NCI-H82 (cell line): ENCODE measurements at regions not wholly inside any gene's neighbourhood (a gene's known extent, or its start where the extent isn't known, plus 50 kb on each side); places are given as distances from the start of the nearest gene placed in this dataset.

Experiments used
- DNase-seq: peaks from one replicate; lab custom pipeline; 2025; lab: John Stamatoyannopoulos, UW

DNA sequence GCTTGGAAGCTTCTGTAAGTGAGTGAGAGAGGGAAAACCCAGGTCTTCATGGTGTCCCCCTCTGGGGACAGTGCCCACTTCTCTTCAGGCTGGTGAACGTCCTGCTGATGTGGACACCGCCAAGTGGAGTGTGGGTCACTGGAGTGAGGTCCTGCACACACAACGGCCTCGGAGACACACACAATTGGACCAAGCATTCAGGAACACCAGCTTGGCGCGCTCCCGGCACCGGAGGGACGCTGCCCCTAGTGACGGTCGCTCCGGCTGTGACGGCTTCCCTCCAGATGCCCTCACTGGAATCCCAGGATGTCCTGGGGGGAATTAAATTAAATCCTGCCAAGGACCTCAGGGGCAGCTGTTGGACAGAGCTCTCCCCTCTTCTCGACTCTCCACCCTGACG, 123.1 kb downstream of the ZNF664 start:
- DNase-seq, result no peak

GRCh38 chr12:124096869-124097434, 123.9 kb downstream of the ZNF664 start:
- no peak for DNase-seq

DNA sequence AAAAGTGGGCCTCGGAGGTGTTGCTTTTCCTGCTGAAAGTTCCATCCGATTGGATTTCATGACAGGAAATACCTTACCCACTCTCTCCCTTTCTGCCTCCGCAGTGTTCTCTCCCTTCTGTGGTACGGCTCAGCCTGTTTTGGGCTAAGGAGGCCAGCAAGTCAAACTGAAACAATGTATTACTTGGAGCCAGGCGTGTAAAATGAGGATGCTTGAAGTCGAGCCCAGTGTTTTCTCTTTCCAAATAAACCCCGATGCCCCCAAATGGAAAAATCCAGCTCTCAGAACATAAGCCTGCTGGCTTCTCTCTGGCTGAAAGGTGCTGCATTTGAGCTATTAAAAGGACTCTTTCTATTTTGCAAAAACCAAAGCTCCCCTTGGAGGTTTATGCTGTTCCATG, 124.7 kb downstream of the ZNF664 start:
- DNase-seq, result no peak

GRCh38 chr12:124098101-124098757, 125.2 kb downstream of the ZNF664 start:
- peak; percentile 91 for DNase-seq

- DNase-seq, result no peak
Observed at GRCh38 chr12:124098887-124099286, 125.9 kb downstream of the ZNF664 start.

DNA sequence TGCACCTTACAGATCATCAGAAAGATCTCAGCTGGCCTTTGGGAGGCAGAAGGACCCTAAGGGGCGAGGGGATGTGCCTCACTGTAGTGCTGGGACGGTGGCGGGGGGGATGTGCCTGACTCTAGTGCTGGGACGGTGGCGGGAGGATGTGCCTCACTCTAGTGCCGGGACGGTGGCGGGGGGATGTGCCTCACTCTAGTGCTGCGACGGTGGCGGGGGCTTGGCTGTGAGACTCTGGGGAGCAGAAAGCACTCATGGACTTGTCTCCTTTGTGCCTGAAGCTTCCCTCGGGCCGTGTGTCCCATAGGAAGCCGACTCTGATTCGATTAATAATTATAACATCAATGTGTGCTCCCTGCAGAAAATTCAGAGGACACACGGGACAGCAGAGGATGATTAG, 126.6 kb downstream of the ZNF664 start:
- no peak for DNase-seq

DNA sequence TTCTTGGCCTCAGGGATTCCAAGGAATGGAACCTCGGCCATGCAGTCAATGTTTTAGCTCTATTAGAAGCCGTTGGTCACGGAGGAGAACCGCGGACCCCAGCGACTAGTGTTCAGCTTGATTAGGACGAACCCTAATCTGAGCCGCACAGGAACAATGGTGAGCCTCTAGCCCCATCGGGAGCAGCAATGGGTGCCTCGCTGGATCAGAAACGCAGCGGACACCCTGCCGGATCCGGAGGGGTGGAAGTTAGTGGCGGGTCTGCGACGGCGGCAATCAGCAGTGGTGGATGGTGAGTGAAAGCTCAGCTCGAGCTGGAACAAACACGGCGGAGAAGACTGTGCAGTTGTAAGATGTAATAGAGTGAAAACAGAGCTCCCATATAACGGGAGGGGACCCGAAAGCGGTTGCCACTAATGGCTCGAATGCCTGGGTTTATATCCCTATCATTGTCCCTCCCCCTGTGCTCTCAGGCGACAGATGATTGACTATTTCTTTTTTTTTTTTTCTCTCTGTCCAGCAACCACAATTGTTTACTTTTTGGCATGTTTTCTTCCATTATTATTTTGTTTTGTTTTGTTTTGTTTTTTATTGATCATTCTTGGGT, 127.7 kb downstream of the ZNF664 start:
- DNase-seq, result no peak

- DNase-seq, result no peak
Observed at GRCh38 chr12:124105546-124105945, 132.5 kb downstream of the ZNF664 start.

DNA sequence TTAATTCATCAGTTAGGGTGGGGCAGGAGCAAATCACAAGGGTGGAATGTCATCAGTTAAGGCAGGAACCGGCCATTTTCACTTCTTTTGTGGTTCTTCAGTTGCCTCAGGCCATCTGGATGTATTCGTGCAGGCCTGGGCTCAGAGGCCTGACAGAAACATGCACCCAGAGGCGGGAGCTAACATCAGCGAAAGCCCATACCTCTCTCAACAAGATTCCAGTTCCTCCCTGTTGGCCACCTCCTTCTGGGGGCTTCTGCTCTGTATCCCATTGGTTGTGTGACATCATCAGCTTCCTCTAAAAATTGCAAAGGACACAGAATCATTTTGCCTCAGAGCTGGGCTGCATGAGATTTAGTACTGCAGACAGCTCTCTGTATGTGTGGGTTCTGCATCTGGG, 134.3 kb downstream of the ZNF664 start:
- DNase-seq, result no peak

DNA sequence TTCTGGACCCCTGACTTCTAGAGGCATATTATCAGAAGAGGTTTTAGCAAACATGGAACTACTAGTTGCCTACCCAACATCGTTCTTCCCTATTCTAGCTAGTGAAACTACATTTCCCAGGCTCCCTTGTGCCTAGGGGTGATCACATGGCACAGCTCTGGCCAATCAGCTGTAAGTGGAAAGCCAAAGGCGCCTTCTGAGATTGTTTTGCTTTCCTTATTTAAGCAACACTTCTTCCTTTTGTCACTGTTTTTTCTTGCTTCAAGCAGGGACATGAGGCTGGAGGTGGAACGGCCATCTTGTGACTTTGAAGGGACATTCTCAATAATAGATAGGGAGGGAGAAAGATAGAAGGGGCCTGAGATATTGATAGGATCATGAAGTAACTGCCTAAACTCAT, 136.7 kb downstream of the ZNF664 start:
- peak; percentile 71 for DNase-seq

DNA sequence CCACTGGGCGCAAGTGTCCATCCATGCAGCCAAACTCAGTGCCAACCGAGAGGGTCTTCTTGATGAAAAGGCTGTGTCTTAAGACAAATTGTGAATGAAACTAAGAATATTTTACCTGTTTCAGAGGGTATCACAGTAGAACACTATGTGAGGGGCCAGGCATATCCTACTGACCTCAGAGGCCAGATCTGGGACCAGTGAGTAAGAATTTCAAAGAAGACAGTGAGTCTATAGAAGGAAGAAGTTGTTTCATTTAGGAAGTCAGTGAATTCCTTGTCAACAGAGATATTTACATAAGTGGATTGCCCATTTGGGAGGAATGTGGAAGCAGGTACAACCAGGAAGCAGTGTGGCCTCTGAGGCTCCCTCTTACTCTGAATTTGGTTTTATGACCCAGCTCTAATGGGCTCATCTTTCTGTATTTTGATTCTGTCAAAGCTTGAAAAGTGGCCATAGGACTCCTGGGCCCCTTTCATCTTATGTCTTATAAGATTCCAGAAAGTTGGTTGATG, 137.4 kb downstream of the ZNF664 start:
- no peak for DNase-seq

GRCh38 chr12:124111006-124111405, 138.0 kb downstream of the ZNF664 start:
- DNase-seq, result no peak

- DNase-seq, result no peak
Observed at GRCh38 chr12:124114316-124114715, 141.3 kb downstream of the ZNF664 start.

DNA sequence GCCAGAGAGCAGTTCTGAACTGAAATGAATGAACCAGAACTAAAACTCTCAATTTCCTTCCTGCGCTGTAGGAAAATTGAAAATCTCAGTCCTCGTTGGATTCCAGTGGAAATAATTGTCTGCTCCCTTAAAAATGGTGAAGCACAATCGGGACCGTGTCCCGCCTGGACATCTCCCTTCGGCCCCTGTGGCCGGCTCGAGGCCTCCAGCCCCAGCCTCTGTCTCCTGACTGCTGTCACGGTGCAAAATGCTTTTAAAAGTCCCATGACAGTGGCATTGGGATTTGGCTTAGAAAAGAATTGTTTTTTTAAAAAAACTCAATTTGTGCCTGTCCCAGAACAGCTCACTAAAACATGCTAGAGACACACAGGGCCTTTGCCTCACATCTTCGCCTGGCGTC, 142.5 kb downstream of the ZNF664 start:
- no peak for DNase-seq

DNA sequence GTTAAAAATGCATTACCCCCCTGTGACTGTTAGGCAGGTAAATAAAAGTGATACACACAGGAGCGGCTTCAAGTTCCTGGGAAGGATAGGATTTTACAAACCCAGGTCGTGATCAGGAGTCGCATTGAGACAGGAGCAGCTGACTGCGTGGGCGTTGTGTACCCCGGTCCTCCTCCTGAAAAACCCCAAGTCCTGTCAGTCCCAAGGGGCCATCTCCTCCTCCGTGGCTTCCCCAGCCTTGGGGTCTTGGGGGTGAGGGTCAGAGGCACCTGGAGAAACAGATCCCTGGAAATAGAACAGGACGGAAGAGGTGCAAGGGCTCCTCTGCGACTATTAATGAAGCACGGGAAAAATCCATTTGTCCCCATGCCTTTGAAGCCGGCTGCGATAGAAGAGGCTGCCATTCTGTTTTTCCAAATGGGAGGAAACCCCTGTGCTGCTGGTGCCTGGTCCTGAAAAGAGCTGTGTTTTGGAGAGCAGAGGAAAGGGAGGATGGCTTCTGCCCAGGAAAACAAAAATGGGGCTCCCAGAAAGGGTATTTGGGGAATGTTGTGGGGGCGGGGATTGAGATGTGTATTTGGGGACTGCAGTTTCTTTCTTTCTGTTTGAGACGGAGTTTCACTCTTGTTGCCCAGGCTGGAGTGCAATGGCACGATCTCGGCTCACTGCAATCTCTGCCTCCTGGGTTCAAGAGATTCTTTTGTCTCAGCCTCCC, 143.1 kb downstream of the ZNF664 start:
- DNase-seq, result no peak

DNA sequence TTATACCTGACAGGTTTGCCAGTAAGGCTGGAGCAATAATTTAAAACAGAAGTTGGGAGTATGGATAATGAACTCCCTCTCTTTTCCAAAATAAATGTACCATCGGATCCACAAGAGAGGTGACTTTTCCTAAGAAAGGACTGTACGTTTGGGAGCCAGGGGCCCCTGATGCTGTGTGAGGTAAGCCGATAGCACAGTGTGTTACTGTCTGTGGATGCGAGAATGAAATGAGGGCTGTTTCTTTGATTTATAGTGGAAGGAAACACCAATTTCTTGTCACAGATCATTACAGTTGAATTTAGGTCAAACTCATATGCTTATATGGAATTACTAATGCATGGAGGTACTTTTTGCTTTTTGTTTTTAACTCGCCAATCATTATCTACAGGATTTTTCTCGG, 147.7 kb downstream of the ZNF664 start:
- no peak for DNase-seq

DNA sequence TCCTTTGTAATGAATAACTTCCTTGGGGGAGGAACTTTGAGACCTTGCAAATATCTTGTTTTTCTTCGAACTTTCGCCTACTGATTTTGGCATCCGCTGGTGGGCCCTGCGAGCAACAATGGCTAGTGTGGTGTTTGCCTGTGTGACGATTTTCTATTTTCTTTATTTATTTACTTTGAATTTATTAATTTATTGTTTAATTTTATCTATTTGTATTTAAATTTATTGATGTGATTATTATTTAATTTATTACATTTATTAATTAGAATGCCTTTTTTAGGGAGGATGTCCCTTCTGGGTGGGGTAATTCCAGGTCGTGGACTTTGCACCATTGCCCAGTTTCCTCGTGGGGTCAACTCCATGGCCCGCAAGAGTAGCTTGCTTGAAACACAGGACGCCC, 149.7 kb downstream of the ZNF664 start:
- DNase-seq, result no peak

DNA sequence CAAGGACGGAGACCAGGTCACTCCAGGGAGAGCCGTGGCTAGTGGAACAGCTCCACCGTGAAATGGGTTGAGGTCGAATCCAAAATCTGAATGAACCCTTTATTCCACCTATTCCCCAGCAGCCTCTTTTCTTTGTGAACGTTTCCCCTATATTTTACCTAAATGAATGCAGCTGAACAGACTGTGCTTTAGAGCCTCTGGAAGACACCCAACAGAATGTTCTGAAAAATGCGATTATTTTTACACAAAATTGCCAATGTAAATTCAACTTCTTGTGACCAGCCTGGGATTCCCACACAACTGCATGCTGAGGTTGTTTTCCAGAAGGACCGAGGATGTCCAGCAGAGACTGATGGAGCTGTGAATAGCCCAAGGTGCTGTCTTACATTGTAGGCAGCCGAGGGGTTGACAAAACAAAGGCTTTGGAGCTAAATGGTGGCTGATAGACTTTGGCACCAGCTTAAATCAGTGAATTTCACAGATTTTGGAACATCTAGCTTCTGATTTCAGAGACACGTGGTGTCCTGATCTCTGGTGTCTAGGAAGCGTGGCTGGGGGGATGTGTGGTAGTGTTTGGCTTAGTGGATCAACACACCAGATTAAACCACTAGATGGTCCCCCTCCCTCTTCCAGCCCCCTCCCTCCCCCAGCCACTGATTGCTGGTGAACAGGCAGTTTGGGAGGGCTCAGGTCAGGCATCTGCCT, 150.4 kb downstream of the ZNF664 start:
- peak; percentile 22 for DNase-seq

DNA sequence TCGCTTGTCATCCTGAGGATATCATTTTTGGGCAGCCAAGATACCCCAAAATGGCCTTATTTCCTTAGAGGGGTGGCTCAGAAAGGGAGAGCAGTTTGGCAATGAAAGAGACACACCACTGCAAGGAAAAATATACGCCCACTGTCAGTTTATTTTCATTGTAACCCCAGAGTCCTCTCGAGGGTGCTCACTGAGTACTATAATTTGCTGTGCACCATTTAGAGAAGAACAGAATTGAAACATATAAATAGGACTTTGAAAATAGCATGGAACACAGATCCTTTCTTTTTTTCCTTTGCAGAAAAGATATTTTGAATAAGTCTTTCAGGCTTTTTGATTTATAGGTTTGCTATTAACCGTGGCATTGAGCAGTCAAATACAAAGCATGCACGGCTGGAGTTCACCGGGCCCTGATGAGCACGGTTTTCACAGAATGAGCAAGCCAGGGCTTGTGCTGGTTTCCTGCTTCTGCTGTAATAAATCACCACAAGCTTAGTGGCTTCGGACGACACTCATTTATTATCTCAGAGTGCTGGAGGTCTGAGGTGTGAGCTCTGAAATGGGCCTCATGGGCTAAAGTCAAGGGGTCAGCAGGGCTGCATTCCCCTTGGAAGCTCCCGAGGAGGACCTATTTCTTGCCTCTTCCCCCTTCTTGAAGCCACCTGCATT, 152.3 kb downstream of the ZNF664 start:
- DNase-seq, result no peak

- no peak for DNase-seq
Observed at GRCh38 chr12:124126950-124127655, 154.1 kb downstream of the ZNF664 start.

DNA sequence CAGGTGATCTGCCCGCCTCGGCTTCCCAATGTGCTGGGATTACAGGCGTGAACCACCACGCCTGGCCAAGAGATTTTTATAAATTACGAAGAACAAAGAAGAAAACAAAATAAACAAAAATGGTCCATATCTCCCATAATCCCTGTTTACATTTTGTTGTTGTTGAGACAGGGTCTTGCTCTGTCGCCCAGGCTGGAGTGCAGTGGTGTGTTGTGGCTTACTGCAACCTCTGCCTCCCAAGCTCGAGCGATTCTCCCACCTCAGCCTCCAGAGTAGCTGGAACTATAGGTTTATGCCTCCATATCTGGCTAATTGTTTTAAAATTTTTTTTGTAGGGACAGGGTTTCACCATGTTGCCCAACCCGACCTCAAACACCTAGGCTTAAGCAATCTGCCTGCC, 156.1 kb downstream of the ZNF664 start:
- DNase-seq, result no peak
